DOHH2 (cell line): ENCODE measurements at regions not wholly inside any gene's neighbourhood (a gene's known extent, or its start where the extent isn't known, plus 50 kb on each side); places are given as distances from the start of the nearest gene placed in this dataset.

Experiments used
- H3F3A ChIP-seq: fragments of 200-600 bp; sonication (generic), shearing (Covaris generic); 2 replicates; pipeline ENCODE4 v1.6.0; 2016; ENCODE audit warnings: antibody characterized with exemption, mild to moderate bottlenecking; ENCODE audit not compliant: control insufficient read depth, insufficient read depth
- H3K27ac ChIP-seq: fragments of 200-600 bp; sonication (generic); 2 replicates; pipeline ENCODE4 v1.5.1; 2014; ENCODE audit warnings: low read depth, mild to moderate bottlenecking, low read length, moderate library complexity
- H3K27me3 ChIP-seq: fragments of 200-600 bp; sonication (generic); 2 replicates; pipeline ENCODE4 v1.6.1; 2014; ENCODE audit warnings: mild to moderate bottlenecking, low read length, mixed read lengths; ENCODE audit not compliant: control insufficient read depth
- H3K36me3 ChIP-seq: fragments of 200-600 bp; sonication (generic); 2 replicates; pipeline ENCODE4 v1.6.1; 2014; ENCODE audit warnings: mild to moderate bottlenecking, low read length, moderate library complexity, mixed read lengths; ENCODE audit not compliant: control insufficient read depth
- H3K4me1 ChIP-seq: fragments of 200-600 bp; sonication (generic); 2 replicates; pipeline ENCODE4 v1.6.1; 2014; ENCODE audit warnings: mild to moderate bottlenecking, low read length, mixed read lengths; ENCODE audit not compliant: control insufficient read depth
- H3K4me2 ChIP-seq: fragments of 200-600 bp; sonication (generic); 2 replicates; pipeline ENCODE4 v1.6.0; 2014; ENCODE audit warnings: mild to moderate bottlenecking, low read length, moderate library complexity
- H3K4me3 ChIP-seq: fragments of 200-600 bp; sonication (generic); 2 replicates; pipeline ENCODE4 v1.5.1; 2014; ENCODE audit warnings: mild to moderate bottlenecking, low read length, mixed read lengths
- H3K79me2 ChIP-seq: fragments of 200-600 bp; sonication (generic); 2 replicates; pipeline ENCODE4 v1.6.1; 2014; ENCODE audit warnings: mild to moderate bottlenecking, low read length, mixed read lengths; ENCODE audit not compliant: control insufficient read depth
- H3K9me2 ChIP-seq: fragments of 200-600 bp; sonication (generic); replicated peaks from 2 replicates; pipeline ENCODE4 v1.6.1; 2014; ENCODE audit warnings: mild to moderate bottlenecking, low read length, mixed read lengths; ENCODE audit not compliant: control insufficient read depth
- H3K9me3 ChIP-seq: fragments of 200-600 bp; sonication (generic); 2 replicates; pipeline ENCODE4 v1.6.1; 2014; ENCODE audit warnings: antibody characterized with exemption, low read length, mixed read lengths; ENCODE audit not compliant: control insufficient read depth, insufficient read depth
- H4K20me1 ChIP-seq: fragments of 200-600 bp; sonication (generic); 2 replicates; pipeline ENCODE4 v1.6.0; 2014; ENCODE audit warnings: low read depth, mild to moderate bottlenecking, antibody characterized with exemption, low read length, moderate library complexity; ENCODE audit not compliant: control insufficient read depth, insufficient read depth
- EZH2phosphoT487 ChIP-seq: fragments of 200-600 bp; sonication (generic); IDR thresholded peaks from 2 replicates; pipeline ENCODE4 v1.6.1; 2017; ENCODE audit warnings: borderline replicate concordance, mild to moderate bottlenecking, antibody characterized with exemption, low read length, moderate library complexity, mixed read lengths
- TF ChIP-seq, protein P1 (sequence below): fragments of 200-600 bp; sonication (generic); IDR thresholded peaks from one replicate; pipeline ENCODE4 v1.5.1; 2014; ENCODE audit warnings: antibody characterized with exemption, mild to moderate bottlenecking, low read depth, low read length; ENCODE audit not compliant: poor library complexity, severe bottlenecking

DNA sequence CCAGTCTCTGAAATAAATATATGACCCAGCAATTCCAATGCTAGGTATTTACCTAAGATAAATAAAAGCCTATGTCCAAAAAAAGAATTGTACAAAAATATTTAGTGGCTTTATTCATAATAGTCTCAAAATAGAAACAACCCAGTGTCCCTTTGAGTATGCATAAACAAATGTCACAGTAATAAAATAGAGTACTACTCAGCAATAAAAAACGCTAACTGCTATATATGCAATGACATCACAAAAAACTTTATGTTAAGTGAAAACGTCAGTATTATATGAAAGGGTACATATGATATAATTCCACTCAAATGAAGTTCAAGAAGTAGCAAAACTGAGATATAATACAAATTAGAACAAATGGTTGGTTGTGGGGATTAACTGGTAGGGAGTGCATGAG is 286.5 kb upstream of the MAN1A1 start:
- H3K4me3 ChIP-seq, result no peak overlapping the region
- no peaks in the 10 kb centered on the region for H3F3A ChIP-seq
- H3K9me3 ChIP-seq, result no peaks in the 10 kb centered on the region
- H3K27me3 ChIP-seq, result no peaks in the 10 kb centered on the region
- H3K9me2 ChIP-seq, result no peaks in the 10 kb centered on the region
- H3K36me3 ChIP-seq, result no peaks in the 10 kb centered on the region
- H3K4me2 ChIP-seq, result no peak overlapping the region
- no peaks in the 10 kb centered on the region for H3K4me1 ChIP-seq
- TF ChIP-seq, protein P1, sequence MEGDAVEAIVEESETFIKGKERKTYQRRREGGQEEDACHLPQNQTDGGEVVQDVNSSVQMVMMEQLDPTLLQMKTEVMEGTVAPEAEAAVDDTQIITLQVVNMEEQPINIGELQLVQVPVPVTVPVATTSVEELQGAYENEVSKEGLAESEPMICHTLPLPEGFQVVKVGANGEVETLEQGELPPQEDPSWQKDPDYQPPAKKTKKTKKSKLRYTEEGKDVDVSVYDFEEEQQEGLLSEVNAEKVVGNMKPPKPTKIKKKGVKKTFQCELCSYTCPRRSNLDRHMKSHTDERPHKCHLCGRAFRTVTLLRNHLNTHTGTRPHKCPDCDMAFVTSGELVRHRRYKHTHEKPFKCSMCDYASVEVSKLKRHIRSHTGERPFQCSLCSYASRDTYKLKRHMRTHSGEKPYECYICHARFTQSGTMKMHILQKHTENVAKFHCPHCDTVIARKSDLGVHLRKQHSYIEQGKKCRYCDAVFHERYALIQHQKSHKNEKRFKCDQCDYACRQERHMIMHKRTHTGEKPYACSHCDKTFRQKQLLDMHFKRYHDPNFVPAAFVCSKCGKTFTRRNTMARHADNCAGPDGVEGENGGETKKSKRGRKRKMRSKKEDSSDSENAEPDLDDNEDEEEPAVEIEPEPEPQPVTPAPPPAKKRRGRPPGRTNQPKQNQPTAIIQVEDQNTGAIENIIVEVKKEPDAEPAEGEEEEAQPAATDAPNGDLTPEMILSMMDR, result no peak
- no peak for TF ChIP-seq EZH2phosphoT487
- H3K27ac ChIP-seq, result no peak overlapping the region
- H4K20me1 ChIP-seq, result no peaks in the 10 kb centered on the region
- no peaks in the 10 kb centered on the region for H3K79me2 ChIP-seq

DNA sequence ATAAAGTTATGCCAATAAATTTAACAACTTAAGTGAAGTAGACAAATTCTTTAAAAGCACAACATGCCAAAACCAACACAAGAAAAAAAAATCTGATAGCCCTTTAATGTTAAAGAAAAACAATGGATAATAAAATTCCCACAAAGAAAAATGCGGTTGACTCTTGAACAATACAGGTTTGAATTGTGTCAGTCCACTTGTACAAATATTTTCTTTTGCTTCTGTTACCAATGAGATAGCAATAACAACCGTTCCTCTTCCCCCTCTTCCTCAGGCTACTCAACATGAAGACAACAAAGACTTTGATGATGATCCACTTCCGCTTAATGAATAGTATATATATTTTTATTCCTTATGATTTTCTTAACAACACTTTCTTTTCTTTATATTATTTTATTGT is 283.9 kb upstream of the MAN1A1 start:
- Histone ChIP-seq H3K27ac (no peak overlapping the region), H3K4me1 (no peaks in the 10 kb centered on the region), H3F3A (no peaks in the 10 kb centered on the region), H3K27me3 (no peaks in the 10 kb centered on the region), H3K4me3 (no peak overlapping the region), H3K36me3 (no peaks in the 10 kb centered on the region), H3K4me2 (no peak overlapping the region), H3K9me2 (no peaks in the 10 kb centered on the region), H3K79me2 (no peaks in the 10 kb centered on the region), H4K20me1 (no peaks in the 10 kb centered on the region), H3K9me3 (no peaks in the 10 kb centered on the region)
- TF ChIP-seq, protein P1, result no peak
- no peak for TF ChIP-seq EZH2phosphoT487

DNA sequence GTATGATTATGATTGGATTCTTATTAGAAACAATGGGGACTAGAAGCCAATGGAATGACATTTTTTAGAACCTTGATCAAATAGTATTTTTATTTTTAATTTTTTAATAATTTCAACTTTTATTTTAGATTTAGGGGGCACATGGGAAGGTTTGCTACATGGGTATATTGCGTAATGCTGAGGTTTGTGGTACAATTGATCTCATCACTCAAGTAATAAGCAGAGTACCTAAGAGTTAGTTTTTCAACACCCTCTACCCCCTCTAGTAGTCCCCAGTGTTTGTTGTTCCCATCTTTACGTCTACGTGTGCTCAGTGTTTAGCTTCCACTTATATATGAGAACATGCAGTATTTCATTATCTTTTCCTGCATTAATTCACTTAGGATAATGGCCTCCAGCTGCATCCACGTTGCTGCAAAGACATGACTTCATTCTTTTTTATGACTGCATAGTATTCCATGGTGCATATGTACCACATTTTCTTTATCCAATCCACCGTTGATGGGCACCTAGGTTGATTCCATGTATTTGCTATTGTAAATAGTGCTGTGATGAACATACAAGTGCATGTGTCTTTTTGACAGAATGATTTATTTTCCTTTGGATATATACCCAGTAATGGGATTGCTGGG is 281.1 kb upstream of the MAN1A1 start:
- Histone ChIP-seq H3K27ac (no peak overlapping the region), H3K4me3 (no peak overlapping the region), H3K79me2 (no peaks in the 10 kb centered on the region), H3K27me3 (no peaks in the 10 kb centered on the region), H3K9me2 (no peaks in the 10 kb centered on the region), H3F3A (no peaks in the 10 kb centered on the region), H3K4me1 (no peaks in the 10 kb centered on the region), H3K4me2 (no peak overlapping the region), H3K36me3 (no peaks in the 10 kb centered on the region), H4K20me1 (no peaks in the 10 kb centered on the region), H3K9me3 (no peaks in the 10 kb centered on the region)
- no peak for TF ChIP-seq EZH2phosphoT487
- TF ChIP-seq, protein P1, result no peak
